ENCODE measurements at regions not wholly inside any gene's neighbourhood (a gene's known extent, or its start where the extent isn't known, plus 50 kb on each side); places are given as distances from the start of the nearest gene placed in this dataset.

DNA sequence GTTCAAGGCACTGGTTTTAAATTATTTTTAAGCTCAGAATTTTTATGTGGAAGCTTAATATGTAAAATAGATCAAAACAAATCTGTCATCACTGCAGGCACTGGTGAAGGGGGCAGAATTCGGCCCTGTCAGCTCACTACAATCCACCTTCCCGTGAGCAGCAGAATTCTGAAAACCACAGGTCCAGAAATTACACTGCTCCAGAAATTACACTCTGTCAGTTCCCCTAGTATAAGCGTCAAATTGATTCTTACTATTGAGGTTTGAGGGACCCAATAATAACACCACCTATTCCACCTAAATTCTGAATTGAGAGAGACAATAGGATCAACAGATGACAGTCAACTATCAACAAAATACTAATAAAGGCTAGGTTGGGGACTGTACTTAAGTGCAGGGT lies 245.5 kb downstream of the PHLDA1 start:
- TF ChIP-seq, protein P1, sequence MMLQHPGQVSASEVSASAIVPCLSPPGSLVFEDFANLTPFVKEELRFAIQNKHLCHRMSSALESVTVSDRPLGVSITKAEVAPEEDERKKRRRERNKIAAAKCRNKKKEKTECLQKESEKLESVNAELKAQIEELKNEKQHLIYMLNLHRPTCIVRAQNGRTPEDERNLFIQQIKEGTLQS (CRISPR knock-in tag; conservative IDR thresholded peaks at IDR 0.05): no peak
- TF ChIP-seq ZNF423 (CRISPR knock-in tag; IDR thresholded peaks at IDR 0.05) (no peak), TP53 (CRISPR knock-in tag; IDR thresholded peaks at IDR 0.05) (no peak), ZNF263 (CRISPR knock-in tag; IDR thresholded peaks at IDR 0.05; ENCODE audit: low read depth) (no peak)
- TF ChIP-seq, protein P2, sequence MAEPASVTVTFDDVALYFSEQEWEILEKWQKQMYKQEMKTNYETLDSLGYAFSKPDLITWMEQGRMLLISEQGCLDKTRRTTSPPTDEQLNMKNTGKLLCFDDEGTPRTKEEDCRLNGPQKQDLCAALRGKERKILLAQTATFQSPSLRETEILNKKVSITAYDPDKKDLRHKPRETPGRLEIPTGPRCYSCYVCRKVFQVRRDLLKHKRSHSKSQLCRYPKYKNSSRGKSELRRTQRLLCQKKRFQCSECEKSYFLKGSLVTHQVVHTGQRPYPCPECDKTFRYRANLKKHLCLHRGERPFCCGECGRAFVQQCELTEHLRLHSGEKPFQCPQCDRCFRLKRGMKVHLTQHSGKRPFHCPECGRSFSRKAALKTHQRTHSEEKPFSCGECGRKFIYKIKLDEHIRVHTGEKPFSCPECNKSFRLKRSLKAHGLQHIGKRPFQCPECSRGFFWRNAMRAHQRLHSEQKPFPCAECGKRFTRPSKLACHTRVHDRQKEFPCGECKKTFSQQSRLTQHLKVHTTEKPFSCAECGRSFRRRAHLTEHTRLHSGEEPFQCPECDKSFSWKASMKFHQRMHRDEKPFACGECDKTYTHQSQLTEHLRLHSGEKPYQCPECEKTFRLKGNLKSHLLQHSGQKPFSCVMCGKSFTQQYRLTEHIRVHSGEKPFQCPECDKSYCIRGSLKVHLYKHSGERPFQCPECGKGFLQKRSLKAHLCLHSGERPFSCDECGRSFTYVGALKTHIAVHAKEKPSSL (CRISPR knock-in tag; conservative IDR thresholded peaks at IDR 0.05): no peak
- TF ChIP-seq, protein P3, sequence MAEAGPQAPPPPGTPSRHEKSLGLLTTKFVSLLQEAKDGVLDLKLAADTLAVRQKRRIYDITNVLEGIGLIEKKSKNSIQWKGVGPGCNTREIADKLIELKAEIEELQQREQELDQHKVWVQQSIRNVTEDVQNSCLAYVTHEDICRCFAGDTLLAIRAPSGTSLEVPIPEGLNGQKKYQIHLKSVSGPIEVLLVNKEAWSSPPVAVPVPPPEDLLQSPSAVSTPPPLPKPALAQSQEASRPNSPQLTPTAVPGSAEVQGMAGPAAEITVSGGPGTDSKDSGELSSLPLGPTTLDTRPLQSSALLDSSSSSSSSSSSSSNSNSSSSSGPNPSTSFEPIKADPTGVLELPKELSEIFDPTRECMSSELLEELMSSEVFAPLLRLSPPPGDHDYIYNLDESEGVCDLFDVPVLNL (CRISPR knock-in tag; IDR thresholded peaks at IDR 0.05; ENCODE audit: borderline replicate concordance, low read depth): no peak
- TF ChIP-seq, protein P4, sequence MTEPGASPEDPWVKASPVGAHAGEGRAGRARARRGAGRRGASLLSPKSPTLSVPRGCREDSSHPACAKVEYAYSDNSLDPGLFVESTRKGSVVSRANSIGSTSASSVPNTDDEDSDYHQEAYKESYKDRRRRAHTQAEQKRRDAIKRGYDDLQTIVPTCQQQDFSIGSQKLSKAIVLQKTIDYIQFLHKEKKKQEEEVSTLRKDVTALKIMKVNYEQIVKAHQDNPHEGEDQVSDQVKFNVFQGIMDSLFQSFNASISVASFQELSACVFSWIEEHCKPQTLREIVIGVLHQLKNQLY (CRISPR knock-in tag; IDR thresholded peaks at IDR 0.05): no peak
- ATAC-seq (no peak), DNase-seq (ENCODE audit: low spot score) (no peak)
- no peak overlapping the region for H3K27ac Mint-ChIP-seq
- H3K9me3 Mint-ChIP-seq: peaks cover under 1% of the 10 kb centered on the region; the same call in 1 of the 2 replicates
- CTCF ChIA-PET: no interaction called here
- H3K4me1 Mint-ChIP-seq: no peaks in the 10 kb centered on the region
- H3K4me3 Mint-ChIP-seq: no peak overlapping the region
- no peaks in the 10 kb centered on the region; the same call in 1 of the 2 replicates for H3K27me3 Mint-ChIP-seq (ENCODE audit: low read depth)
- POLR2A ChIA-PET: no interaction called here
- H3K36me3 Mint-ChIP-seq: no peaks in the 10 kb centered on the region

DNA sequence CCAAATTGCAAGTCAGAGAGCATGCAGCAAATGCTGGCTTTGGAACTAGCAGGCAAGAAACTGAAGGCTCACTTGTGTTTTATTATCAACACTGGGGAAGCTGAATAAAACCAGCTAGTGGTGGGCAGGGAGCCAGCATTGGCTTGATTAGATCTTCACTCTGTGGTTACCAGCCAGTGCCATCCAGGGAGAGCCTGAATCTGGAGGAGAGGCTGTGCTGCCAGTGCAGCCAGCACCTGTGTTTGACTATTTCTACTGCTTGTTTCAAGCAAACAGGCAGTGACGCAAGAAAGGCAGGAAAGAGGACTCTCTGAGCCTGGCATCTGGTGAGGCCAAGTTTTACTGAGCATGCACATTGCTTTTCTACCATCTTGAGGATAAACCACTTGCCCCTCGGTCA lies 247.0 kb downstream of the PHLDA1 start:
- Mint-ChIP-seq H3K27me3 (ENCODE audit: low read depth) (no peaks in the 10 kb centered on the region; the same call in none of the 2 replicates), H3K9me3 (peaks cover 12% of the 10 kb centered on the region), H3K36me3 (peaks cover 7% of the 10 kb centered on the region; the same call in 1 of the 2 replicates), H3K27ac (no peak overlapping the region; the same call in 1 of the 2 replicates), H3K4me3 (no peak overlapping the region), H3K4me1 (peaks cover 6% of the 10 kb centered on the region)
- ChIA-PET CTCF (interaction anchor here (1.1 to 1.4 kb wide), 2 partner anchors 235 to 252 kb away, joined by 3 read pairs; no protein-coding TSS in a partner anchor), POLR2A (no interaction called here)
- TF ChIP-seq, protein P3 (CRISPR knock-in tag; IDR thresholded peaks at IDR 0.05; ENCODE audit: borderline replicate concordance, low read depth): no peak
- TF ChIP-seq ZNF219 (CRISPR knock-in tag; IDR thresholded peaks at IDR 0.05; ENCODE audit: borderline replicate concordance) (no peak), MYBL2 (CRISPR knock-in tag; IDR thresholded peaks at IDR 0.05) (no peak), SMAD3 (CRISPR knock-in tag; IDR thresholded peaks at IDR 0.05; ENCODE audit: borderline replicate concordance) (no peak), ZNF317 (CRISPR knock-in tag; IDR thresholded peaks at IDR 0.05; ENCODE audit: borderline replicate concordance, low read depth) (no peak), KAT7 (CRISPR knock-in tag; IDR thresholded peaks at IDR 0.05; ENCODE audit: borderline replicate concordance) (no peak), ZNF232 (CRISPR knock-in tag; IDR thresholded peaks at IDR 0.05) (no peak), ATF1 (CRISPR knock-in tag; IDR thresholded peaks at IDR 0.05) (no peak)
- TF ChIP-seq, protein P5, sequence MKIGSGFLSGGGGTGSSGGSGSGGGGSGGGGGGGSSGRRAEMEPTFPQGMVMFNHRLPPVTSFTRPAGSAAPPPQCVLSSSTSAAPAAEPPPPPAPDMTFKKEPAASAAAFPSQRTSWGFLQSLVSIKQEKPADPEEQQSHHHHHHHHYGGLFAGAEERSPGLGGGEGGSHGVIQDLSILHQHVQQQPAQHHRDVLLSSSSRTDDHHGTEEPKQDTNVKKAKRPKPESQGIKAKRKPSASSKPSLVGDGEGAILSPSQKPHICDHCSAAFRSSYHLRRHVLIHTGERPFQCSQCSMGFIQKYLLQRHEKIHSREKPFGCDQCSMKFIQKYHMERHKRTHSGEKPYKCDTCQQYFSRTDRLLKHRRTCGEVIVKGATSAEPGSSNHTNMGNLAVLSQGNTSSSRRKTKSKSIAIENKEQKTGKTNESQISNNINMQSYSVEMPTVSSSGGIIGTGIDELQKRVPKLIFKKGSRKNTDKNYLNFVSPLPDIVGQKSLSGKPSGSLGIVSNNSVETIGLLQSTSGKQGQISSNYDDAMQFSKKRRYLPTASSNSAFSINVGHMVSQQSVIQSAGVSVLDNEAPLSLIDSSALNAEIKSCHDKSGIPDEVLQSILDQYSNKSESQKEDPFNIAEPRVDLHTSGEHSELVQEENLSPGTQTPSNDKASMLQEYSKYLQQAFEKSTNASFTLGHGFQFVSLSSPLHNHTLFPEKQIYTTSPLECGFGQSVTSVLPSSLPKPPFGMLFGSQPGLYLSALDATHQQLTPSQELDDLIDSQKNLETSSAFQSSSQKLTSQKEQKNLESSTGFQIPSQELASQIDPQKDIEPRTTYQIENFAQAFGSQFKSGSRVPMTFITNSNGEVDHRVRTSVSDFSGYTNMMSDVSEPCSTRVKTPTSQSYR (CRISPR knock-in tag; IDR thresholded peaks at IDR 0.05): no peak
- TF ChIP-seq, protein P6, sequence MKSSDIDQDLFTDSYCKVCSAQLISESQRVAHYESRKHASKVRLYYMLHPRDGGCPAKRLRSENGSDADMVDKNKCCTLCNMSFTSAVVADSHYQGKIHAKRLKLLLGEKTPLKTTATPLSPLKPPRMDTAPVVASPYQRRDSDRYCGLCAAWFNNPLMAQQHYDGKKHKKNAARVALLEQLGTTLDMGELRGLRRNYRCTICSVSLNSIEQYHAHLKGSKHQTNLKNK (CRISPR knock-in tag; IDR thresholded peaks at IDR 0.05): no peak
- DNase-seq (ENCODE audit: low spot score) (no peak), ATAC-seq (no peak)

Data from WTC11 (cell line).